Activated CD8-positive, alpha-beta memory T cell treated with anti-CD3 and anti-CD28 coated beads, Interleukin-2, amount 10 ng/mL, durations not matched to agents 7 days and 5 days (primary cell): ENCODE measurements at regions not wholly inside any gene's neighbourhood (a gene's known extent, or its start where the extent isn't known, plus 50 kb on each side); places are given as distances from the start of the nearest gene placed in this dataset.

Experiments used
- ATAC-seq: fragments of 150-1000 bp; cut with Tn5 transposase; one replicate; pipeline ENCODE4 v1.10.0; 2021; ENCODE audit warnings: moderate library complexity
- CTCF ChIA-PET: fragments of 350-600 bp; sonication (Branson Sonifier 250); formaldehyde crosslinking; loops from one replicate; lab custom pipeline; 2021; ENCODE audit warnings: antibody characterized with exemption; lab: Charles Lee
- DNase-seq: peaks from one replicate; pipeline ENCODE4 v3.0.0-alpha.2; 2020
- H3K27ac Mint-ChIP-seq: one replicate; pipeline ENCODE4 v1.8.0; 2021; ENCODE audit warnings: mild to moderate bottlenecking, mixed read lengths
- H3K27me3 Mint-ChIP-seq: one replicate; pipeline ENCODE4 v1.8.0; 2021; ENCODE audit warnings: mixed read lengths
- H3K36me3 Mint-ChIP-seq: one replicate; pipeline ENCODE4 v1.8.0; 2021; ENCODE audit warnings: mild to moderate bottlenecking, mixed read lengths
- H3K4me1 Mint-ChIP-seq: one replicate; pipeline ENCODE4 v1.8.0; 2021; ENCODE audit warnings: mixed read lengths
- H3K4me3 Mint-ChIP-seq: one replicate; pipeline ENCODE4 v1.8.0; 2021; ENCODE audit warnings: mild to moderate bottlenecking, moderate library complexity, mixed read lengths
- H3K9me3 Mint-ChIP-seq: one replicate; pipeline ENCODE4 v1.8.0; 2022; ENCODE audit warnings: low read depth, mixed read lengths

DNA sequence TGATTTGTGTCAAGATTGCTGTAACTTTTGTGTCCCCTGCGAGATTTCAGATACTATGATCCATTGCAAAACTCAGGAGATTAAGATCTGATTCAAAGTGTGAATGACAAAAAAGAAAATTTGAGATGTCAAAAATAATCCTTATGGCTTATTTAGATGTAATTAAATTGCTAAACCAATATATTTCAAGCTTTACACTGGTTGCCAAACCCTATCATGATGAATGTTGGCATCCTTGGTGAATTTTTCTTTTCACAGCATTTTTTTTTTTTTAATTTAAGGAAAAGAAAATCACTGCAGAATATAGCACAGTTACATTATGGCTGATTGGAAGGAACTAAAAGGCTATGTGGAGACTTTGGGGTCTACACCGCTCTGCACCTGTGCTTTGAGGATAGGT is 133.5 kb upstream of the PITRM1 start:
- CTCF ChIA-PET: no interaction called here
- ATAC-seq: no peak
- Mint-ChIP-seq H3K9me3 (no peaks in the 10 kb centered on the region), H3K4me1 (no peaks in the 10 kb centered on the region), H3K27me3 (peaks cover 22% of the 10 kb centered on the region), H3K36me3 (no peaks in the 10 kb centered on the region), H3K4me3 (no peak overlapping the region), H3K27ac (no peak overlapping the region)
- no peak for DNase-seq

DNA sequence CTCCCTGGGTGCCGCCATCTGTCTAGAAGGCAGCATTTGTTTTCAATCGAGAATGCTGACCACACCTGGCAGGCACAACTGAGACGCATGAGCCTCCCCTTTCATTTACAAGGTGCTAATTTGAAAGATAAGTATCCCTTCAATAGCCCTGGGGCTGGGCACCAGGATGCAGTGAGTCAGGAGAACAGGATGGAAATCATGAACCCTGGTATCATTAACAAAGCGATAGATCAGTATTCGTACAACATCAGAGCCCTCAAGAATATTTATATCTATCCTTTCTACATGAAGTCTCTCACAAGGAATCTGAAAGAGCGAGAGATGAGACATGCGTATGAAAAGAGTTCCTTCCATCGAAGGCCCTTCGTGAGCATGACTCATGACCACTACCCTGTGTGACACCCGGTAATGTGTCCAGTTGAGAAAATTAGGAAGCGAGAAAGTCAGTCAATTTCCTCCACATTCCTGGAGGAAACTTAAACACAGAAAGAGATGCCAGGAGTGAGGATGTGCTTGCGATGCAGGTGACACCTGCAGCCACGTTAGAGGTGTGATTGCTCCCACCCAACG is 123.1 kb upstream of the PITRM1 start:
- no peak for ATAC-seq
- peaks cover 10% of the 10 kb centered on the region for H3K27me3 Mint-ChIP-seq
- CTCF ChIA-PET: no interaction called here
- no peak for DNase-seq
- H3K4me1 Mint-ChIP-seq: no peaks in the 10 kb centered on the region
- no peak overlapping the region for H3K4me3 Mint-ChIP-seq
- H3K9me3 Mint-ChIP-seq: no peaks in the 10 kb centered on the region
- H3K27ac Mint-ChIP-seq: no peak overlapping the region
- H3K36me3 Mint-ChIP-seq: no peaks in the 10 kb centered on the region

DNA sequence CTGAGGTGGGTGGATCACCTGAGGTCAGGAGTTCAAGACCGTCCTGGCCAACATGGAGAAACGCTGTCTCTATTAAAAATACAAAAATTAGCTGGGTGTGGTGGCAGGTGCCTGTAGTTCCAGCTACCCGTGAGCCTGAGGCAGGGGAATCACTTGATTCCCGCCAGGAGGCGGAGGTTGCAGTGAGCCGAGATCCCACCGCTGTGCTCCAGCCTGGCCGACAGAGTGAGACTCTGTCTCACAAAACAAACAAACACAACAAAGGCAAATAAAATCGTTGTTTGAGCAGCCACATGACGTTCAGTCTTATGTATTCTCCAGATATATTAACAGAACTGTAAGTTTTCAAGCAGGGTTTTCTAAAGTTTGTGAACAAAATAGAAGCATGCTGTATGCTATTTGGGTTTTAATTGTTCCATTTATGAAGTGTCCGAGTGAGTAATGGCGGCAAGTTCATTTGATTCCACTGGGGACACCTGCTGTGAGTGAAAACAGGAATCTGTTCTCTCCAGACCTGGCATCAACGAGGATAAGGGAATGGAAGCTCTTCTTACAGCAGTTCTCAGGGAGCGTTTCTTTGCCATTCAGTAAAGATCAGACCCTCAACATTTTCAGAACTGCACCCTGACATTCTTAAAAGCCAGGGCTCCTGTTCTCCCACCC is 122.5 kb upstream of the PITRM1 start:
- ATAC-seq: no peak
- no peak overlapping the region for H3K27ac Mint-ChIP-seq
- DNase-seq: no peak
- no peaks in the 10 kb centered on the region for H3K9me3 Mint-ChIP-seq
- H3K4me3 Mint-ChIP-seq: no peak overlapping the region
- H3K27me3 Mint-ChIP-seq: peaks cover 9% of the 10 kb centered on the region
- no peaks in the 10 kb centered on the region for H3K36me3 Mint-ChIP-seq
- CTCF ChIA-PET: no interaction called here
- H3K4me1 Mint-ChIP-seq: no peaks in the 10 kb centered on the region

GRCh38 chr10:3293581-3294431 is 121.2 kb upstream of the PITRM1 start:
- H3K27me3 Mint-ChIP-seq: peaks cover 7% of the 10 kb centered on the region
- ATAC-seq (no peak), DNase-seq (no peak)
- H3K4me1 Mint-ChIP-seq: no peaks in the 10 kb centered on the region
- H3K4me3 Mint-ChIP-seq: no peak overlapping the region
- CTCF ChIA-PET: interaction anchor here (0.7 kb wide), 1 partner anchor 1707 kb away, joined by 3 read pairs; no protein-coding TSS in a partner anchor
- no peaks in the 10 kb centered on the region for H3K36me3 Mint-ChIP-seq
- no peak overlapping the region for H3K27ac Mint-ChIP-seq
- no peaks in the 10 kb centered on the region for H3K9me3 Mint-ChIP-seq

DNA sequence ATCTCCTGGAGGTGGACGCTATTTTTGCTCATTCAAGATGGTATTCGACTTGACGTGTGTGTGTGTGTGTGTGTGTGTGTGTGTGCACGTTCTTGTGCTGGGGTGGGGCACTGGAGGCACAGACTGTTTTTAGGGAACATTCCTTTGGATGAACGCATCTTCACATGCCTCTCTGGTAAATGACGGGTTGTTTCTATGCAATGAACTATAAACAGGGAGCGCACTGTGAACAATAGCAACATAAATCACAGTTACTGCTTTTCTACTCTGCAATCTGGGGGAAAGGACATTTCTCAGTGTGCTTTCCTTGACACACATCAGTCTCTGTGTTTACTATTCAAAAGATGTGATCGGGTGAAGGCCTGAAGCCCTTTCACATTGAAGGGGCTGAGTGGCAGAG is 120.1 kb upstream of the PITRM1 start:
- H3K36me3 Mint-ChIP-seq: no peaks in the 10 kb centered on the region
- H3K4me1 Mint-ChIP-seq: no peaks in the 10 kb centered on the region
- H3K4me3 Mint-ChIP-seq: no peak overlapping the region
- H3K27me3 Mint-ChIP-seq: peaks cover 7% of the 10 kb centered on the region
- no peaks in the 10 kb centered on the region for H3K9me3 Mint-ChIP-seq
- no peak overlapping the region for H3K27ac Mint-ChIP-seq
- ATAC-seq (no peak), DNase-seq (no peak)
- CTCF ChIA-PET: no interaction called here

GRCh38 chr10:3290550-3290949 is 118.0 kb upstream of the PITRM1 start:
- H3K4me1 Mint-ChIP-seq: no peaks in the 10 kb centered on the region
- CTCF ChIA-PET: no interaction called here
- no peak for DNase-seq
- H3K9me3 Mint-ChIP-seq: no peaks in the 10 kb centered on the region
- no peak overlapping the region for H3K4me3 Mint-ChIP-seq
- no peak overlapping the region for H3K27ac Mint-ChIP-seq
- H3K36me3 Mint-ChIP-seq: no peaks in the 10 kb centered on the region
- H3K27me3 Mint-ChIP-seq: peaks cover 7% of the 10 kb centered on the region
- no peak for ATAC-seq

DNA sequence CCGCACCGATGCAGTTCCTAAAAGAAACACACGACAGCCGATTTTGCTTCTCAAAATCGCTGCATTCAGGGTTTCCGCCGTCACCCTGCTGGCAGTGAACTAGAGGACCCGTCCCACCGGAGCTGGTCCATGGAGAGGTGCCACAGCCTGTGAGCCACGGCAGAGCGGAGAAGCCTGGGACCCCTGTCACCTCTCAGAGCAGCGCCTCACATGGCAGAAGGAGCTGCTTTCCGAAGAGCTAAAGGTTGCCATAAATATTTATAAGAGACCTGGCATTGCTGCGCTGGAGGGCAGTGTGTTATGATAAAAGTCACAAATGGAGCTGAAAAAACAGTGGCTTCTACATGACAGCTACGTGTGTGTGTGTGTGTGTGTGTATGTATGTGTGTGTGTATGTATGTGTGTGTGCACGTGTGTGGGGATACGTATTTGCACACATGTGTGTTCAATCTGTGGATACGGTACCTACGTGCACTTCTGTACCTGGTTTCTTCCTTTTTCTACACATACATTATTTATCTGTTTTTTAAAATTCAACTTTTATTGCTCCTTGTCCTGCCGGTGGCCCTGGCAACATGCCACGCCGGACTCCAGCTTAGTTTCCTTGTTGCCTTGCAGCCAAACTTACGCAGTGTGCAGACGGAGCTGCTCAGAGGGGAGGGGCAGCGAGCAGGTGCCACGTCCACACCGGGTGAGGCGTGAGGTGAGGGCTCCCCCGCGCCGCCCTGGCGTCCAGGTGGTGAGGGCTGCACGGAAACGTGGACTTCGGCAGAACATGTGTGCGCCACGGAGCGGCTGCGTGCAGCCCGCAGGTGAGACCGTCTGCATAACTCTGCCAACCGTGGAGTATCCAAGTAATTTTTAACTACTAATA is 115.2 kb upstream of the PITRM1 start:
- H3K4me3 Mint-ChIP-seq: no peak overlapping the region
- DNase-seq: no peak
- H3K9me3 Mint-ChIP-seq: no peaks in the 10 kb centered on the region
- H3K36me3 Mint-ChIP-seq: no peaks in the 10 kb centered on the region
- H3K27me3 Mint-ChIP-seq: peaks cover 5% of the 10 kb centered on the region
- CTCF ChIA-PET: no interaction called here
- ATAC-seq: no peak
- H3K27ac Mint-ChIP-seq: no peak overlapping the region
- no peaks in the 10 kb centered on the region for H3K4me1 Mint-ChIP-seq

DNA sequence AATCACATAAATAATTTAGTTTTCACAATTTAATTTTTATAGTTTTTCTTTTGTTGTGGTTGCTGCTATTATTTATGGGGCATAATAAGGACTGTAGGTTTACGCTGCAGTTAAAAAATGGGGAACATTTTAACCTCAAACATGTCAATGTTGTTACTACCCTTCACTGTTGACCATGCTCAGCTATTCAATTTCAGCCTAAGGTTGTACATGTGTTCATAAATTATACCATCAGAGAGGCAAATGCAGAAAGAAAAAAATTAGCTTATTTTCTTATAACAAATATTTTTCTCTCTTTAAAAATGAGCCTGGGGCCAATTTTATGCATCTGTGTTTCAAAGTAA is 110.1 kb upstream of the PITRM1 start:
- Mint-ChIP-seq H3K9me3 (no peaks in the 10 kb centered on the region), H3K36me3 (no peaks in the 10 kb centered on the region), H3K4me3 (no peak overlapping the region), H3K4me1 (peaks cover 2% of the 10 kb centered on the region), H3K27me3 (peaks cover 16% of the 10 kb centered on the region), H3K27ac (no peak overlapping the region)
- DNase-seq (no peak), ATAC-seq (no peak)
- CTCF ChIA-PET: no interaction called here

- ATAC-seq (no peak), DNase-seq (no peak)
- no peak overlapping the region for H3K4me3 Mint-ChIP-seq
- peaks cover 21% of the 10 kb centered on the region for H3K27me3 Mint-ChIP-seq
- H3K4me1 Mint-ChIP-seq: peaks cover 2% of the 10 kb centered on the region
- CTCF ChIA-PET: no interaction called here
- no peaks in the 10 kb centered on the region for H3K36me3 Mint-ChIP-seq
- H3K9me3 Mint-ChIP-seq: no peaks in the 10 kb centered on the region
- no peak overlapping the region for H3K27ac Mint-ChIP-seq
Observed at GRCh38 chr10:3281941-3282673, 109.5 kb upstream of the PITRM1 start.

DNA sequence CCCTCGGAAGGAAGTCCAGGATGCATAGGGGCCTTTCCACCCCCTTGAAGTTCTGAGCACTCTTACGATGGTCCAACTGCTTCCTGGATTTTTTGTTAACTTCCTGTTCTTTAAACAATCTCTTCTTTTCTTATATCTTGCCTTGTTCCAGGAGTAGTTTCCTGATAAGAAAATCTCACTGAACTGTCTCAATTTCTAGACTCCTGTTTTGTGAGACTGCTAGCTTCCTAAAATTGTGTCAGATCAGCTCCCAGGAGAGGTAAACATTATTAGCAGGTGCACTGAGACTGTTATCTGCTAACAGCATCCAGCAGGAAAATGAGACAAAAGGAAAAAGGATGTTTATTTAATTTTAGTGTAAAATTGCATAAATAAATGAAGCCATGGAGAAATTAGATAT is 106.2 kb upstream of the PITRM1 start:
- CTCF ChIA-PET: no interaction called here
- peaks cover 2% of the 10 kb centered on the region for H3K4me1 Mint-ChIP-seq
- DNase-seq: no peak
- H3K27me3 Mint-ChIP-seq: peaks cover 24% of the 10 kb centered on the region
- no peak overlapping the region for H3K27ac Mint-ChIP-seq
- no peaks in the 10 kb centered on the region for H3K36me3 Mint-ChIP-seq
- no peak for ATAC-seq
- no peak overlapping the region for H3K4me3 Mint-ChIP-seq
- no peaks in the 10 kb centered on the region for H3K9me3 Mint-ChIP-seq

DNA sequence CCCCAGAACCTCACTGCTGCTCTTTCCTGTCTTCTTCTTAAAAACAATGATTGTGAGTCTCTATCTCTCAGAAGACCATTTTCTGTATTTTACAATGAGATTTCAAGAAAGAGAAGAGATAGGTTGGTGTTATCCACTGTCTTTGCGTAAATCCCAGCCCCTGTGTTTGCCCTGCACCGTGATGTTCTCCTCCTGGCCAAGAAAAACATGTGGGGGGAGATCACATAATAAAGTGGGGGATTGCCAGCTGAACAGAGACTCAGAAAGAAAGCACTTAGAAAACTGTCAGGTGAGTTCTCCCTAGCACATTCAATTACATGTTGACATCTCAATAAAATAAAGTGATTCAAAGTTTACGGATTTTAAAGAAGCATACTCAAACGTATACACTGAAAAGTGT is 105.0 kb upstream of the PITRM1 start:
- no peak for DNase-seq
- Mint-ChIP-seq H3K4me1 (peaks cover 2% of the 10 kb centered on the region), H3K9me3 (no peaks in the 10 kb centered on the region), H3K27ac (no peak overlapping the region), H3K4me3 (no peak overlapping the region), H3K27me3 (peaks cover 32% of the 10 kb centered on the region), H3K36me3 (no peaks in the 10 kb centered on the region)
- CTCF ChIA-PET: no interaction called here
- ATAC-seq: no peak

DNA sequence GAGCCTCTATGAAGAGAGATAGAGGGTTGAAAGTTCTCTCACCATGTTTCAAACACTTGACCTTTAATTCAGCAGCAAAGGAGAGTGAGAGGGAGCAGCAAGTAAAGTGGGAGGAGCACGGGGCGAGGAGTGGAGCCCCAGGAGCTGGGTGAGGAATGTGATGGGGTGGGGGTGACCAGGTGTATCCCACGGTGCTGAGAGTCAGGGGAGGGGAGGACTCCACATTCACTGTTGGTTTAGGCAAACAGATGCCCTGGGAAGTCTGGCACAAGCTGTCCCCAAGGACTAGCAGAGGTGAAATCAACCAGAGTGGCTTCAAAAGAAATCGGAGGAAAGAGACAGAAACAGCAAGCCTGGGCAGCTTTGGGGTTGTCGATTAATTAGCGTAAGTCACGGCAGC is 101.8 kb upstream of the PITRM1 start:
- H3K27ac Mint-ChIP-seq: no peak overlapping the region
- peaks cover 31% of the 10 kb centered on the region for H3K27me3 Mint-ChIP-seq
- no peaks in the 10 kb centered on the region for H3K9me3 Mint-ChIP-seq
- H3K36me3 Mint-ChIP-seq: no peaks in the 10 kb centered on the region
- CTCF ChIA-PET: no interaction called here
- H3K4me3 Mint-ChIP-seq: no peak overlapping the region
- ATAC-seq (no peak), DNase-seq (no peak)
- peaks cover 2% of the 10 kb centered on the region for H3K4me1 Mint-ChIP-seq

GRCh38 chr10:3273966-3274365 is 101.4 kb upstream of the PITRM1 start:
- H3K4me3 Mint-ChIP-seq: no peak overlapping the region
- peaks cover 33% of the 10 kb centered on the region for H3K27me3 Mint-ChIP-seq
- H3K4me1 Mint-ChIP-seq: peaks cover 2% of the 10 kb centered on the region
- H3K27ac Mint-ChIP-seq: no peak overlapping the region
- DNase-seq (no peak), ATAC-seq (no peak)
- CTCF ChIA-PET: no interaction called here
- no peaks in the 10 kb centered on the region for H3K9me3 Mint-ChIP-seq
- no peaks in the 10 kb centered on the region for H3K36me3 Mint-ChIP-seq
